Prostate gland (tissue), 2 donors: ENCODE measurements at regions not wholly inside any gene's neighbourhood (a gene's known extent, or its start where the extent isn't known, plus 50 kb on each side); places are given as distances from the start of the nearest gene placed in this dataset.

Source experiments
- POLR2A ChIP-seq: fragments of 450-650 bp; IDR thresholded peaks from one replicate; pipeline ENCODE4 v1.6.1; 2016; ENCODE audit warnings: antibody characterized with exemption, mild to moderate bottlenecking
- POLR2AphosphoS5 ChIP-seq: sonication (generic); formaldehyde crosslinking; IDR thresholded peaks from one replicate; pipeline ENCODE4 v1.6.1; 2017; ENCODE audit warnings: antibody characterized with exemption
- TF ChIP-seq, protein P1 (sequence below), 4 experiments: fragments of 200-600 bp in 2 of 4; fragments of 450-650 bp in 2 of 4; sonication (generic) in 2 of 4; IDR thresholded peaks; 1 replicate in 3 of 4; 2 replicates in 1 of 4; pipeline ENCODE4 v1.5.1; 2016 to 2019; ENCODE audit warnings: antibody characterized with exemption in 4 of 4, mild to moderate bottlenecking in 2 of 4, moderate library complexity in 2 of 4

DNA sequence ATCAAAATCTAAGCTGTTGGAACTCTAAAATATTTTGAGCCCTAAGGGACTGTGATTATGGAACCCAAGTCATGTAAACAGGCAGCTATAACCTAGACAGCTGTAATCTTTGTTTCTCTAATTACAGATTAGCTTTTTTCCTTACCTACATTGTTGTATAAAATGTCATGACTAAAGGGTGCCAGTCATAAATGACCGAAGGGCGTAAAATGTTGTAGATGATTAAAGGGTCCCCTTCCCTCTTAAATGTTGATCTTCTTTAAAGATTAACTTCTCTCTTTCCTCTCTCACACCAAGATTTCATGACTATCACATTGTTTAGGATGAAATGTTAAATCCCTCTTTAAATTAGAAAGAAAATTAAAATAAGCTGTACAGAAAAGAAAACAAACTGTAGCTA, 659.4 kb upstream of the NR3C2 start:
- TF ChIP-seq POLR2A, result no peak
- TF ChIP-seq, protein P1, sequence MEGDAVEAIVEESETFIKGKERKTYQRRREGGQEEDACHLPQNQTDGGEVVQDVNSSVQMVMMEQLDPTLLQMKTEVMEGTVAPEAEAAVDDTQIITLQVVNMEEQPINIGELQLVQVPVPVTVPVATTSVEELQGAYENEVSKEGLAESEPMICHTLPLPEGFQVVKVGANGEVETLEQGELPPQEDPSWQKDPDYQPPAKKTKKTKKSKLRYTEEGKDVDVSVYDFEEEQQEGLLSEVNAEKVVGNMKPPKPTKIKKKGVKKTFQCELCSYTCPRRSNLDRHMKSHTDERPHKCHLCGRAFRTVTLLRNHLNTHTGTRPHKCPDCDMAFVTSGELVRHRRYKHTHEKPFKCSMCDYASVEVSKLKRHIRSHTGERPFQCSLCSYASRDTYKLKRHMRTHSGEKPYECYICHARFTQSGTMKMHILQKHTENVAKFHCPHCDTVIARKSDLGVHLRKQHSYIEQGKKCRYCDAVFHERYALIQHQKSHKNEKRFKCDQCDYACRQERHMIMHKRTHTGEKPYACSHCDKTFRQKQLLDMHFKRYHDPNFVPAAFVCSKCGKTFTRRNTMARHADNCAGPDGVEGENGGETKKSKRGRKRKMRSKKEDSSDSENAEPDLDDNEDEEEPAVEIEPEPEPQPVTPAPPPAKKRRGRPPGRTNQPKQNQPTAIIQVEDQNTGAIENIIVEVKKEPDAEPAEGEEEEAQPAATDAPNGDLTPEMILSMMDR (IDR thresholded peaks at IDR 0.05), result no peak
- no peak for TF ChIP-seq POLR2AphosphoS5
